Subcutaneous abdominal adipose tissue (tissue), 5 donors: ENCODE measurements at regions not wholly inside any gene's neighbourhood (a gene's known extent, or its start where the extent isn't known, plus 50 kb on each side); places are given as distances from the start of the nearest gene placed in this dataset.
"Not testable (repeated sequence)": the region's sequence is repeated elsewhere in the genome, so short reads cannot be mapped to it uniquely, and the experiment has no call there.

Source experiments
- H3K27ac ChIP-seq: one replicate; pipeline ENCODE4 v1.7.0; 2013; ENCODE audit warnings: low read depth, mild to moderate bottlenecking, inconsistent platforms, low read length, moderate library complexity
- H3K27me3 ChIP-seq, 5 donors: one replicate each; pipeline ENCODE4 v1.7.0; 2013; ENCODE audit warnings: low read length in 5 of 5, inconsistent platforms in 1 of 5; ENCODE audit not compliant: control insufficient read depth in 5 of 5, insufficient read depth in 4 of 5
- H3K36me3 ChIP-seq, 5 donors: one replicate each; pipeline ENCODE4 v1.7.0; 2013; ENCODE audit warnings: low read length in 5 of 5; ENCODE audit not compliant: control insufficient read depth in 5 of 5, insufficient read depth in 5 of 5
- H3K4me1 ChIP-seq, 5 donors: one replicate each; pipeline ENCODE4 v1.7.0; 2013; ENCODE audit warnings: low read length in 5 of 5, mild to moderate bottlenecking in 3 of 5, moderate library complexity in 1 of 5; ENCODE audit not compliant: control insufficient read depth in 5 of 5, insufficient read depth in 5 of 5
- H3K4me3 ChIP-seq, 5 donors: one replicate each; pipeline ENCODE4 v1.7.0; 2013; ENCODE audit warnings: low read length in 5 of 5, low read depth in 1 of 5
- H3K9ac ChIP-seq, 5 donors: one replicate each; pipeline ENCODE4 v1.7.0; 2013; ENCODE audit warnings: low read length in 5 of 5, mild to moderate bottlenecking in 4 of 5, moderate library complexity in 3 of 5
- H3K9me3 ChIP-seq, 5 donors: one replicate each; pipeline ENCODE4 v1.7.0; 2013; ENCODE audit warnings: low read length in 5 of 5; ENCODE audit not compliant: control insufficient read depth in 5 of 5
- donor health status: healthy.
- donor health status: healthy.
- donor health status: healthy.
- donor health status: healthy.
- donor health status: healthy.

GRCh38 chr7:20541608-20542349 is 73.7 kb upstream of the ABCB5 start:
- Histone ChIP-seq H3K27ac (no peak overlapping the region), H3K36me3 (no peaks in the 10 kb centered on the region), H3K27me3 (no peaks in the 10 kb centered on the region), H3K4me3 (no peak overlapping the region), H3K4me1 (no peaks in the 10 kb centered on the region), H3K9me3 (no peaks in the 10 kb centered on the region), H3K9ac (no peak overlapping the region)

- H3K4me1 ChIP-seq: no peaks in the 10 kb centered on the region
- no peak overlapping the region for H3K9ac ChIP-seq
- no peaks in the 10 kb centered on the region for H3K36me3 ChIP-seq
- no peak overlapping the region for H3K4me3 ChIP-seq
- H3K27me3 ChIP-seq: no peaks in the 10 kb centered on the region
- H3K27ac ChIP-seq: no peak overlapping the region
- no peaks in the 10 kb centered on the region for H3K9me3 ChIP-seq
These were observed 72.9 kb upstream of the ABCB5 start for GRCh38 chr7:20542594-20542993.

- H3K4me3 ChIP-seq: no peak overlapping the region
- no peaks in the 10 kb centered on the region for H3K9me3 ChIP-seq
- no peaks in the 10 kb centered on the region for H3K36me3 ChIP-seq
- H3K27me3 ChIP-seq: no peaks in the 10 kb centered on the region
- no peak overlapping the region for H3K9ac ChIP-seq
- H3K27ac ChIP-seq: no peak overlapping the region
- no peaks in the 10 kb centered on the region for H3K4me1 ChIP-seq
These were observed 72.0 kb upstream of the ABCB5 start for GRCh38 chr7:20543500-20543899.

- Histone ChIP-seq H3K4me3 (no peak overlapping the region), H3K27ac (no peak overlapping the region), H3K9me3 (no peaks in the 10 kb centered on the region), H3K4me1 (no peaks in the 10 kb centered on the region), H3K36me3 (no peaks in the 10 kb centered on the region), H3K27me3 (no peaks in the 10 kb centered on the region), H3K9ac (no peak overlapping the region)
These were observed 70.5 kb upstream of the ABCB5 start for GRCh38 chr7:20545016-20545415.

- not testable (repeated sequence) for H3K9ac ChIP-seq, H3K27ac ChIP-seq, H3K36me3 ChIP-seq, H3K9me3 ChIP-seq, H3K27me3 ChIP-seq, H3K4me1 ChIP-seq, H3K4me3 ChIP-seq
These were observed 68.5 kb upstream of the ABCB5 start for GRCh38 chr7:20546958-20547357.

GRCh38 chr7:20554072-20554471 is 61.4 kb upstream of the ABCB5 start:
- Histone ChIP-seq H3K4me1 (no peaks in the 10 kb centered on the region), H3K4me3 (no peak overlapping the region), H3K27ac (no peak overlapping the region), H3K9ac (no peak overlapping the region), H3K9me3 (no peaks in the 10 kb centered on the region), H3K36me3 (no peaks in the 10 kb centered on the region), H3K27me3 (no peaks in the 10 kb centered on the region)

GRCh38 chr7:20556091-20556490 is 59.4 kb upstream of the ABCB5 start:
- Histone ChIP-seq H3K27me3 (peaks cover 0 to 5% (median 0%) of the 10 kb centered on the region in 5 donors), H3K9me3 (no peaks in the 10 kb centered on the region), H3K27ac (no peak overlapping the region), H3K4me1 (no peaks in the 10 kb centered on the region), H3K9ac (no peak overlapping the region), H3K4me3 (no peak overlapping the region), H3K36me3 (no peaks in the 10 kb centered on the region)

GRCh38 chr7:20557116-20557515 is 58.4 kb upstream of the ABCB5 start:
- Histone ChIP-seq H3K9me3 (no peaks in the 10 kb centered on the region), H3K4me1 (no peaks in the 10 kb centered on the region), H3K4me3 (no peak overlapping the region), H3K27me3 (peaks cover 0 to 5% (median 0%) of the 10 kb centered on the region in 5 donors), H3K9ac (no peak overlapping the region), H3K36me3 (no peaks in the 10 kb centered on the region), H3K27ac (no peak overlapping the region)

GRCh38 chr7:20558963-20559716 is 56.3 kb upstream of the ABCB5 start:
- Histone ChIP-seq H3K4me3 (no peak overlapping the region), H3K9ac (no peak overlapping the region), H3K27me3 (peaks cover 0 to 5% (median 0%) of the 10 kb centered on the region in 5 donors), H3K4me1 (no peaks in the 10 kb centered on the region), H3K9me3 (no peaks in the 10 kb centered on the region), H3K36me3 (no peaks in the 10 kb centered on the region), H3K27ac (no peak overlapping the region)

- no peaks in the 10 kb centered on the region for H3K36me3 ChIP-seq
These were observed 55.6 kb upstream of the ABCB5 start for GRCh38 chr7:20559883-20560282.

More at GRCh38 chr7:20559883-20560282, 55.6 kb upstream of the ABCB5 start:
- Histone ChIP-seq H3K27ac (no peak overlapping the region), H3K27me3 (peaks cover 0 to 5% (median 0%) of the 10 kb centered on the region in 5 donors), H3K9me3 (no peaks in the 10 kb centered on the region), H3K4me1 (no peaks in the 10 kb centered on the region), H3K9ac (no peak overlapping the region), H3K4me3 (no peak overlapping the region)
